IMR-90 (cell line): ENCODE measurements at regions not wholly inside any gene's neighbourhood (a gene's known extent, or its start where the extent isn't known, plus 50 kb on each side); places are given as distances from the start of the nearest gene placed in this dataset.

Source experiments
- ATAC-seq: fragments of 200-7000 bp; cut with Tn5 transposase; 2 replicates; pipeline ENCODE4 v1.9.1; 2020; ENCODE audit warnings: low read depth, mild to moderate bottlenecking, moderate library complexity
- BruUV-seq: library from RNA; stranded (reverse); fragments of 400-500 nt; replicated peaks from 2 replicates; lab custom pipeline; 2021; lab: Mats Ljungman, UMichigan
- CTCF ChIA-PET: fragments of 300-600 bp; formaldehyde crosslinking; extraction: SDS; loops from one replicate; lab custom pipeline; 2021; ENCODE audit warnings: antibody characterized with exemption; lab: Yijun Ruan, JAX
- POLR2A ChIA-PET: fragments of 300-600 bp; sonication (Branson Sonifier 250); formaldehyde crosslinking; loops from one replicate; lab custom pipeline; 2022; ENCODE audit warnings: antibody characterized with exemption; ENCODE audit not compliant: unreplicated experiment; lab: Charles Lee
- DNase-seq: peaks from one replicate; pipeline ENCODE4 v3.0.0; 2013
- H2AFZ ChIP-seq: replicated peaks from 2 replicates; pipeline ENCODE3; 2013; ENCODE audit warnings: low read length, mild to moderate bottlenecking; ENCODE audit not compliant: poor library complexity
- H2AK5ac ChIP-seq: 2 replicates; pipeline ENCODE4 v1.6.1; 2013; ENCODE audit warnings: low read depth, low read length, inconsistent platforms
- H2AK9ac ChIP-seq: replicated peaks from 2 replicates; pipeline ENCODE3; 2013; ENCODE audit warnings: mild to moderate bottlenecking, low read depth, low read length, moderate library complexity; ENCODE audit not compliant: poor library complexity
- H2BK120ac ChIP-seq: 2 replicates; pipeline ENCODE4 v1.6.1; 2013; ENCODE audit warnings: low read depth, low read length, inconsistent platforms
- H2BK15ac ChIP-seq: 3 replicates; pipeline ENCODE4 v1.6.1; 2013; ENCODE audit warnings: low read depth, low read length, inconsistent platforms
- H2BK20ac ChIP-seq: 2 replicates; pipeline ENCODE4 v1.6.1; 2013; ENCODE audit warnings: low read depth, mild to moderate bottlenecking, inconsistent platforms, low read length, moderate library complexity
- H2BK5ac ChIP-seq: 2 replicates; pipeline ENCODE4 v1.6.1; 2013; ENCODE audit warnings: mild to moderate bottlenecking, low read depth, low read length, inconsistent platforms; ENCODE audit not compliant: poor library complexity, severe bottlenecking
- H3K14ac ChIP-seq: replicated peaks from 2 replicates; pipeline ENCODE4 v1.6.1; 2013; ENCODE audit warnings: low read depth, low read length, inconsistent platforms
- H3K18ac ChIP-seq: 2 replicates; pipeline ENCODE4 v1.6.1; 2013; ENCODE audit warnings: low read depth, low read length, control low read depth
- H3K23ac ChIP-seq: 2 replicates; pipeline ENCODE4 v1.6.1; 2013; ENCODE audit warnings: low read depth, low read length, inconsistent platforms
- H3K27ac ChIP-seq: 2 replicates; pipeline ENCODE4 v1.5.1; 2013; ENCODE audit warnings: mild to moderate bottlenecking, control low read depth, low read length; ENCODE audit not compliant: insufficient read depth
- H3K27me3 ChIP-seq: 2 replicates; pipeline ENCODE4 v1.6.1; 2013; ENCODE audit warnings: low read length; ENCODE audit not compliant: control insufficient read depth, insufficient read depth
- H3K36me3 ChIP-seq: 2 replicates; pipeline ENCODE4 v1.6.1; 2013; ENCODE audit warnings: low read length, mixed read lengths; ENCODE audit not compliant: control insufficient read depth, insufficient read depth
- H3K4ac ChIP-seq: 2 replicates; pipeline ENCODE4 v1.6.1; 2013; ENCODE audit warnings: low read depth, low read length, inconsistent platforms
- H3K4me1 ChIP-seq: 2 replicates; pipeline ENCODE4 v1.6.1; 2013; ENCODE audit warnings: low read length, mixed read lengths; ENCODE audit not compliant: control insufficient read depth, insufficient read depth
- H3K4me2 ChIP-seq: 2 replicates; pipeline ENCODE4 v1.6.1; 2013; ENCODE audit warnings: low read depth, mild to moderate bottlenecking, control low read depth, low read length, moderate library complexity
- H3K4me3 ChIP-seq: 2 replicates; pipeline ENCODE4 v1.5.1; 2013; ENCODE audit warnings: low read depth, mild to moderate bottlenecking, control low read depth, low read length, moderate library complexity; ENCODE audit not compliant: insufficient read depth
- H3K56ac ChIP-seq: 2 replicates; pipeline ENCODE4 v1.6.1; 2013; ENCODE audit warnings: low read length, inconsistent platforms; ENCODE audit not compliant: insufficient read depth; ENCODE audit errors: extremely low read depth
- H3K79me1 ChIP-seq, 2 experiments: 2 replicates each; pipeline ENCODE4 v1.6.1; 2013; ENCODE audit warnings: low read length in 2 of 2, inconsistent platforms in 1 of 2, low read depth in 1 of 2
- H3K9ac ChIP-seq: 2 replicates; pipeline ENCODE4 v1.6.1; 2013; ENCODE audit warnings: low read depth, low read length, control low read depth
- H3K9me1 ChIP-seq: 2 replicates; pipeline ENCODE4 v1.6.1; 2013; ENCODE audit warnings: low read length, inconsistent platforms; ENCODE audit not compliant: insufficient read depth
- H3K9me3 ChIP-seq: 2 replicates; pipeline ENCODE4 v1.6.1; 2013; ENCODE audit warnings: low read length; ENCODE audit not compliant: control insufficient read depth, insufficient read depth
- H4K20me1 ChIP-seq: 2 replicates; pipeline ENCODE4 v1.6.1; 2013; ENCODE audit warnings: low read length, inconsistent platforms; ENCODE audit not compliant: insufficient read depth
- H4K5ac ChIP-seq: 2 replicates; pipeline ENCODE4 v1.6.1; 2013; ENCODE audit warnings: mild to moderate bottlenecking, low read depth, low read length, control low read depth
- H4K8ac ChIP-seq, 2 experiments: 2 replicates each; pipeline ENCODE4 v1.6.1; 2013; ENCODE audit warnings: low read depth in 2 of 2, low read length in 2 of 2, control low read depth in 1 of 2, inconsistent platforms in 1 of 2
- H4K91ac ChIP-seq: 2 replicates; pipeline ENCODE4 v1.6.1; 2013; ENCODE audit warnings: low read depth, low read length, inconsistent platforms; ENCODE audit not compliant: insufficient read depth
- BHLHE40 ChIP-seq: fragments of 150-350 bp; IDR thresholded peaks from 2 replicates; pipeline ENCODE4 v1.6.1; 2016; ENCODE audit warnings: mild to moderate bottlenecking, low read depth, low read length
- CHD1 ChIP-seq: IDR thresholded peaks from 2 replicates; pipeline ENCODE4 v1.6.1; 2012; ENCODE audit warnings: low read depth, low read length, improper control_type of control experiment
- CTCF ChIP-seq: conservative IDR thresholded peaks from 2 replicates; pipeline ENCODE4 v1.5.1; 2012; ENCODE audit warnings: mild to moderate bottlenecking, low read depth, low read length, improper control_type of control experiment
- ELK1 ChIP-seq: fragments of 150-350 bp; IDR thresholded peaks from 2 replicates; pipeline ENCODE4 v1.6.1; 2016; ENCODE audit warnings: low read depth, mild to moderate bottlenecking, low read length, moderate library complexity, borderline replicate concordance
- MAFK ChIP-seq: IDR thresholded peaks from 2 replicates; pipeline ENCODE4 v1.6.1; 2012; ENCODE audit warnings: low read depth, low read length, improper control_type of control experiment
- MXI1 ChIP-seq: IDR thresholded peaks from 2 replicates; pipeline ENCODE4 v1.6.1; 2012; ENCODE audit warnings: low read depth, mild to moderate bottlenecking, low read length, moderate library complexity, borderline replicate concordance
- NFE2L2 ChIP-seq: fragments of 150-350 bp; IDR thresholded peaks from 2 replicates; pipeline ENCODE4 v1.6.1; 2016; ENCODE audit warnings: low read depth, mild to moderate bottlenecking, low read length
- POLR2A ChIP-seq: IDR thresholded peaks from 2 replicates; pipeline ENCODE4 v1.6.1; 2012; ENCODE audit warnings: mild to moderate bottlenecking, low read depth, low read length
- RFX5 ChIP-seq: IDR thresholded peaks from 2 replicates; pipeline ENCODE4 v1.8.0; 2012; ENCODE audit warnings: low read depth, mild to moderate bottlenecking, low read length, moderate library complexity
- SMC3 ChIP-seq: fragments of 150-350 bp; IDR thresholded peaks from 2 replicates; pipeline ENCODE4 v1.6.1; 2016; ENCODE audit warnings: low read depth, mild to moderate bottlenecking, antibody characterized with exemption, low read length, moderate library complexity
- WGBS, 2 experiments: methylation state at CpG; one replicate each; pipeline versions ENCODE4 v1.1.5 to v1.1.7; 2013; ENCODE audit warnings: missing lambda C conversion rate in 2 of 2; ENCODE audit not compliant: insufficient read length in 1 of 2; ENCODE audit errors: extremely low coverage in 2 of 2; 5-methylcytosine and 5-hydroxymethylcytosine counted together
- dilution Hi-C: fragments of 300-500 bp; cut with HindIII; formaldehyde crosslinking; loops from one replicate; pipeline ENCODE4 v1.14.3; 2018; ENCODE audit warnings: low sequenced_read_pairs; ENCODE audit not compliant: unreplicated experiment
- in situ Hi-C: fragments of 300-500 bp; cut with MboI; formaldehyde crosslinking; loops from 3 replicates; pipeline ENCODE4 v1.14.3; 2019; ENCODE audit warnings: low sequenced_read_pairs, inconsistent platforms, mixed read lengths
- intact Hi-C: fragments of 100-400 bp; cut with micrococcal nuclease; formaldehyde crosslinking; loops from 2 replicates; pipeline ENCODE4 v1.10.0; 2022

GRCh38 chr2:60365556-60365955 is 187.9 kb downstream of the BCL11A start:
- Histone ChIP-seq H3K4me1 (no peaks in the 10 kb centered on the region), H4K8ac (no peak overlapping the region), H3K4me3 (no peak overlapping the region), H3K56ac (no peak overlapping the region), H2BK5ac (no peak overlapping the region), H2BK15ac (no peak overlapping the region), H2AK9ac (no peak overlapping the region), H3K4ac (no peak overlapping the region), H3K4me2 (no peak overlapping the region), H3K14ac (no peak overlapping the region), H2BK120ac (no peak overlapping the region), H3K23ac (no peak overlapping the region), H3K9ac (no peak overlapping the region), H4K5ac (no peak overlapping the region), H2BK20ac (no peak overlapping the region), H3K9me3 (no peaks in the 10 kb centered on the region), H3K27ac (no peak overlapping the region), H2AFZ (no peak overlapping the region), H3K18ac (no peak overlapping the region), H4K20me1 (no peaks in the 10 kb centered on the region), H2AK5ac (no peak overlapping the region), H3K9me1 (no peaks in the 10 kb centered on the region), H3K27me3 (no peaks in the 10 kb centered on the region; the same call in 1 of the 2 replicates), H3K79me1 (no peaks in the 10 kb centered on the region), H4K91ac (no peak overlapping the region), H3K36me3 (no peaks in the 10 kb centered on the region)
- ATAC-seq (0 out of 2 replicates have a peak, but pooled peaks have one; percentile 40), DNase-seq (no peak)
- intact Hi-C loops: no loop called here
- POLR2A ChIA-PET: no interaction called here
- in situ Hi-C loops: no loop called here
- no TSS peak for BruUV-seq
- no peak for TF ChIP-seq NFE2L2
- TF ChIP-seq RFX5: no peak
- no peak for TF ChIP-seq CTCF
- TF ChIP-seq ELK1: no peak
- no peak for TF ChIP-seq MAFK
- TF ChIP-seq SMC3: no peak
- TF ChIP-seq POLR2A: no peak
- no peak for TF ChIP-seq MXI1
- TF ChIP-seq CHD1: no peak
- TF ChIP-seq BHLHE40: no peak
- dilution Hi-C loops: no loop called here
- 50% methylated on average over 1 of the region's 5 CpGs; no CpG with 5 or more reads in 1 of the 2 experiments for WGBS, 2 experiments
- CTCF ChIA-PET: no interaction called here
